Left kidney (tissue), 1 donor: ENCODE measurements at regions not wholly inside any gene's neighbourhood (a gene's known extent, or its start where the extent isn't known, plus 50 kb on each side); places are given as distances from the start of the nearest gene placed in this dataset.
"Not testable (repeated sequence)": the region's sequence is repeated elsewhere in the genome, so short reads cannot be mapped to it uniquely, and the experiment has no call there.

ENCODE experiments used
- DNase-seq: peaks from one replicate; pipeline ENCODE4 v3.0.0-alpha.2; 2013

DNA sequence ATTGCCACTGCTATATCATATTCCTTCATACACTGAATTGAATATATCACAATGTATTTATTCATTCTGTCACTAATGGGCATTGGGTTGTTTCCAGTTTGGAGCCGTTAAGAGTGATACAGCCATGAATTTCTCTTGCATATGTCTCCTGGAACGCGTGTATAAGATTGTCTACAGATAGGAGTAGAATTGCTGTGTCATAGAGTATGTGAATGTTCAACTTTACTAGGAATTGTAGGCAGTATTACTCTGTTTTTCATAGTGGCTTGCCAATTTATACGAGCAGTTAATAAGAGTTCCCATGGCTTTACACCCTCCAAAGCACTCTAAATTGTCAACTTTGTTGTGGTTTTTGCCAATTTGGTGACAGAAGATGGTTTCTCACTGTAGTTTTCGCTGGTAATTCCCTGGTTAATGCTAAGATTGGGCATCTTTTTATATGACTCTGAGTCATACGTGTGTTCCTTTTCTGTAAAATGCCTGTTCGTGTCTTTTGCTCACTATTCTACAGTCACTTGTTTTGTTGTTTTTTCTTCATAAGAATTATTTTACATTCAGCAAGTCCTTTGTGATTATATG is 136.1 kb upstream of the LIPC start:
- no peak for DNase-seq

DNA sequence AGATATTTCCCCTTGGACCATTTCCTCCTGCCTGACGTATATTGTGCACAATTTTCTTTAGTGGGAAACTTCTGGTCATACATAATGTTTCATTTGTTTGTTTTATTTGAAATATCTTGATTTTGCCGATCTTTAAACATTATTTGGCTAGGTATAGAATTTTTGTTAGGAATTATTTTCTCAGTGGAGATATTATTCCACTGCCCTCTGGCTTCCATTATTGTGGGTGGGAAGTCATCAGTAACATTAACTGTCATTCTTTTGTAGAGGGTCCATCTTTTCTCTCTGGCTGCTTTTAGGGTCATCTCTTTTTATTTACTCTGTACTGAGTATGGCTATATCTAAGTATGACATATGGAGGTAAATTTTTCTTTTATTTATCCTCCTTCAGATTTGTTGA is 135.5 kb upstream of the LIPC start:
- DNase-seq, result no peak

DNA sequence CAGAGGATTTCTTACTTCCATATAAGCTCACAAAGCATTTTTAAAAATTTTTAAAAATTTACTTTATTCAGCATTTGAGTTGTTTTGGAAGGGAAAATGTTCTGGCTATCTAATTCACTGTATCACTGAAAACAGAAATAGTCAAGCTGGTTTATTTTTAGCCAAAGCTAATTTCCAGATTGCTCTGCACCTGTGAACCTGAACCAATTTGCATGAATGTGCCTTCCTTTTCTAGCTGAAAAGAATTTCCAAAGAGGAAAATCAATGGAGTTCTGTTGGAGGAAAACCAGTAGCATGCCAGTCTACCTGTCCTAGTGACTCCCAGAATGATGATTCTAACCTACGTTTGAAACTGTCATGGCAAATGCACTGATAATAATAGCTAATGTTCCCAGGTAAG is 134.2 kb upstream of the LIPC start:
- no peak for DNase-seq

DNA sequence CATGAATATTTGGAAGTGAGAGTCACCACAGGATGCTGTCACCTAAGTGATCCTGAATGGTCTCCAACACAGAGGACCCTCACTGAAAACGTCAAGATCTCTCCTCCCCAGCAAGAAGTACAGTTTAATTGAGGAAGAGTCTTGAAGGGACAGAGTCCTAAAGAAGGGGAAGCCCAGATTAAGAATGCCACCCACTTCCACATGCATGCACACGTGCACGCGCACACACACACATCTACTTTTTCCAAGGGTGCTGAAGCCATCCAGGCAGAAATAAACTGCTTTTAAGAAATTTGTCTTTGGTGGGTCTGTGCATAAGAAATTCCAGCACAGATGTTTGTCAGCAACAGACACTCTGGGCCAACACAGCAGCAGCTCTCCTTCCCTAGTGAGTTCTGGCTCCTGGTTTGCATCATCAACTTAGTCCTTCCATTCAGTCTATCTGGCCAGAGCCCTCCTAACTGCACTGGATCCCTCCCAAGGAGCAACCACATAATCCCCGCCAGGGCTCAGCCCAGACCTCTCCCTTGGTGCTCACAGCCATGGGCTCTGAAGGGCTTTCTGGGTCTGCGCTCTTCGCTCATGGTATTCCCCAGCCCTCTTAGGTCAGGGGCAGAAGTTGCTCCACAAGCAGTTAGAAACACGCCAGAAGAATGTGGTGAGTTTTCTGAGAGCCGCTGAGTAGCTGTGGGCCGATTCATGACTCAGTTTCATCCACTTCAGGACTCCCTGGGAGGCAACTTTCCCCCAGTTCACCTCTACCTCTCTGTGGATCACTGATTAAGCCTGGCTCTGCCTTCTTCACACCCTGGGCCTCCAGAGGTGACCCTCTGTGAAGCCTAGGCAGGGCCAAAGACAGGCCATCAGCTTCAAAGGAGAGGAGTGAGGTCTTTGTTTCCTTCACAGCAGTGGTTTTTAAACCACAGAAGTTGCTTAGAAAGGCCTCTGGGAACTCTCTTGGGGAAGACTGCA is 132.6 kb upstream of the LIPC start:
- no peak for DNase-seq

DNA sequence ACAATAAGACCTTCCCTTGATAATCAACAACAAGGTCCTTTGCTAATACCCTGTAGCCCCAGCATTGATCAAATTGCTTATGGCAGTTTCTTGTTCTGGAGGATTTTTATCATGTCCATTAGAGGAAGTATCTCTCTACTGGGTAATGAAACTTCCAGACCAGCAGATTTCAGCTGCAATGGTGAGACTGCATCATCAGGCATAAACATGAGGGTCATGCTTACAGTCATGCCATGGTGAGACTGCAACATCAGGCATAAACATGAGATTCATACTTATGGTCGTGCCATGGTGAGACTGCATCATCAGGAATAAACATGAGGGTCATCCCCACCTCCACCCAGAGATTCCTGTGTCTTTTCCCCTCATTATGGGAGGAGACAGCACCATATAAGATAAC is 129.0 kb upstream of the LIPC start:
- DNase-seq, result no peak

DNA sequence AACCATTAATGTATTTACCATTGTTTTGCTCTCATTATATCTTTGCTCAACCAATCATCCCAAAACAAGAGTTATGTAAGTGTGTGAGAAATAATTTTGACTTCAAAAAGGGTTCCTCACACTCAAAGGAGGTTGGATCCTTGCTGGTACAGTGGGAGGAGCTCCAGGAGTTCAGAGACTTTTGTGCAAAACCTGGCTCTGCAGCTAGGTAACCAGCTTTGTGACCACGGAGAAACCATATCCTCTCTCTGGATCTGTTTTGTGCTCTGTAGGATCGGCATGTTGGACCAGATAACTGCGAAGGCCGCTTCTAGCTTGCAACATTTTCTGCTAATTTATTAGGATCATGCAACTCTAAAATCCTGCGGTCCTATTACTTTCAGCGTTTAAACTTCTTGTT is 128.6 kb upstream of the LIPC start:
- no peak for DNase-seq

DNA sequence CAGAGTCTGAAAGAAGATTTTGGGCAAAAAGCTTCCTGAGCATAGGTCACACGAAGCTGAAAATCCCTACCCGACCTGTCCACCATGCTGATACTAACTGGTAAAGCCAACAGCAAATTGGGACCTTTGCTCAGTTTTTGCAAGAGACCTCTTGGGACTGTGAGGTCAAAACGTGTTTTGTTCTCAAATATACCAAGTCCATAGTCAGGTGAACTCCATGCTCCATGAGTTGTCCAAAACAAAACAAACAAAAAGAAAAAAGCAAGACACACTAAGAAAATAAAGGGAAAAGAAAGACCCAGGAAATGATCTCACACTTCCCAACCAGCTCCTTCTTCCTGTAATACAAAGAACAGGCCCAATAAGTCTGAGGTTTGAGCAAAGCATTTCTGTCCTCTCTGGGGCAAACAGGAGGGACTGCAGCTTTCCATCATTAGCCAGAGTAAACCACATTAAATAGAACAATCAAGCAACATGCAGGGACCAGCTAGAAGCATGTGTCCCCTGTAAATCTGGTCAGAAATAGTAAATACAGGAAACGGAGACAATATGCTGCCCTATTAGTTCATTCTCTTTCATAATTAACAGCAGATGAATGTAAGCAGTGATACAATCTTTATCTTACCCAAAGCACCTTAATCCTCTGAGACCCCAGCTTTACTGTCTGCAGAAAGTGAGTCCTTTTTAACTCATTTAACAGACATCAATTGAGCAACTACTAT is 125.0 kb upstream of the LIPC start:
- no peak for DNase-seq

DNA sequence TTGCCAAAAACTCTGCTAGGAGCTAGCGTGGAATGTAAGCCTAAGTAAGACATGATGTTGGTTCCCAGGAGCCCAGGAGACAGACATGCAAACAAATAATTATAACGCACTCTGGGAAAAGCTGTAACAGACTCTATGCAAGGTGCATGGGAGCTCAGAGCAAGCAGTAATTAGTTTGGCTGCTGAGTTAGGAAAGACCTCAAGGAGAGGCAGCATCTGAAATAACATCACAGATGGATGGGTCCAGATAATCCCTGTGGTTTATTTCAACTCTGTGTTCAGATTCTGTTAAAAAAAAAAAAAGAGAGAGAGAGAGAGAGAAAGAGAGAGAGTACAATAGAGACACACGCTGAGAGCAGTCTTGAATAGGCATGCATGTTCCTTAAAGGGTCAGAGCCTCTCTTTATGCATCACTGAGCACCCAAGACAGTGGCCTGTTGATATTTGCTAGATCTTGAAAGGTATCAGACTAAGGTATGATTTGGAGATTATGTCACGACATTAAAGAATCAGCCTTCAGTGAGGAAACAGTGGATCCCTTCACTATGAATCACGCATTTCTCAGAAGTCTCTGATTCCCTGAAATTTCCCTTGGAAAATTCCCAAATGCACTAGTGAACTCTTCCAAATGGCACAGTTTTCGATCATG is 124.4 kb upstream of the LIPC start:
- no peak for DNase-seq

DNA sequence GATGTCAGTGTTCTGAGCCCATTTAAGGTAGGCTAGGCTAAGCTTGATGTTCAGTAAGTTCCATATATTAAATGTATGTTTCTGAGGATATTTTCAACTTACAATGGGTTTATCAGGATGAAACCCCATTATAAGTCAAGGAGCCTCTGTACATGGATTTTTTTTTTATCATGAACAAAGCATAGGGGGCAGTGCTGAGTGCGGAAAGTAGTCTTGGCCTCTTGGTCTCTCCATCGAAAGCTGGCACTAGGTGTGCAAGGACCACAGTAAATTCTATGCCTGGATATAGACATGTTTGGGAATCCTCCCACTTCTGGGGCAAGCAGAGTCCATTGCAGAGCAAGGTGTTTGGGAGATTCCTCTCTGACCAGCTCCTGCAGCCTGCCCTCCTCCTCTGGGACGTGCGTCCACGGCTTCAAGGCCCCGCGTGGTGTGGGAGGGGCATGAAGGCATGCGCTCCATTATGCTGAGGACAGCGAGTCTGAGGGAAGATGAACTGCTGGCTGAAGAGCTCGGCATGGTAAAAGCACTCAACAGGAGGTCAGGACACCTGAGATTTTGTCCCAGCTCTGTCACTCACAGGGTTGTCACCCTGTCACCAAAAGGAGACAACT is 122.9 kb upstream of the LIPC start:
- DNase-seq, result no peak

DNA sequence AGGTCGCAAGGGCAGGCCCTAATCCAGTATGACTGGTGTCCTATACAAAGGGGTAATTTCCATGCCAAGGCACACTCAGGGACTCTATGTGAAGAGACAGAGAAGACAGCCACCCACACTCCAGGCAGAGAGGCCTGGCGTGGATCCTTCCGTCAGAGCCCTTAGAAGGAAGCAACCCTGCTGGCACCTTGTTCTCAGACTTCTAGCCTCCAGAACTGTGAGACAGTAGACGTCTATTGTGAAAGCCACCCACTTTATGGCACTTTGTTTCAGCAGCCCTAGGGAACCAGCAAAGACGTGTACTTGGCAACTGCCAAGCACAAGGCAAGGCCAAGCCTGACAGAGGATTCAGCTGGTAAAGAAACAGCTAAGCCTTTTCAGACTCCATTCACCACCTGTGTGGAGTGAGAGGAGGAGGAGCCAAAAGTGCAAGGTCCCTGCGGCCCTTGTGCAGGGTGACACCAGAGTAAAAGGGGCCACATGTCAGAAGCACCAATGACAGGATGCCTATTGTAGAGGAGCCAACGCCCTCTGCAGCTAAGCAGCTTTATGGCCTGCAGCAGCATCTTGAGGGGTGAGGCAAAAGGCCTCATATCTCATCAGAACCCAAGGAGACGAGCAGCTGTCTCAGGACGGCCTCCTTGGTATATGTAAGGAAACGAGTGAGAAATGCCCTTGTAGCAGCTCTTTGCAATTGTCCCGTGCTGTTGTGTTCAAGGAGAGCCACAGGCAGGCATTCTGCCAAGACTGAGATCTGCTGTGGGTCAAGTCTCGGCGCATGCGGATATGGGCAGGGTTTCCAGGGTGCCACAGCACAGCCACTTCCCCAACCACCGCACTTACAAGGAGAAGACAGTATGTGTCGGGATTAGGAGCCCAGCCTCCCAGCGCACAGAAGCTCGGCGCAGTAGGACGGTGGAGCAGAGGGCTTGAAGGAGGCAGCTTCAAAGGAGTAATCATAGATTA is 121.5 kb upstream of the LIPC start:
- no peak for DNase-seq

DNA sequence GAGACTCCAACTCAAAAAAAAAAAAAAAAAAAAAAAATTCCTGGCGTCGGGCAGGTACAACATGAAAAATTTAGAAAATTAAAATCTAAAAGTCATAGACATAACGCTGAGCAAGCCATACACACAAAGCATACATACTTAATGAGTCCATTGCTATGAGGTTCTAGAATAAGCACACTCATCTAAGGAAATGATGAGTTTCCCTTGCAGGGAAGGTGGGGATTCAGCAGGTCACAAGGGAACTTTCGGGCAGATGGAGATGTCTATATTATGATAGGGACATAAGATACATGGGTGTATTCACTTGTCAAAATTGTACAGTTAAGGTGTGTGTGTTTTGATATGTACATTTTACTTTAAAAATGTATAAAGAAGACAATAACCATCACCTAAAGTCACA is 120.2 kb upstream of the LIPC start:
- no peak for DNase-seq

DNA sequence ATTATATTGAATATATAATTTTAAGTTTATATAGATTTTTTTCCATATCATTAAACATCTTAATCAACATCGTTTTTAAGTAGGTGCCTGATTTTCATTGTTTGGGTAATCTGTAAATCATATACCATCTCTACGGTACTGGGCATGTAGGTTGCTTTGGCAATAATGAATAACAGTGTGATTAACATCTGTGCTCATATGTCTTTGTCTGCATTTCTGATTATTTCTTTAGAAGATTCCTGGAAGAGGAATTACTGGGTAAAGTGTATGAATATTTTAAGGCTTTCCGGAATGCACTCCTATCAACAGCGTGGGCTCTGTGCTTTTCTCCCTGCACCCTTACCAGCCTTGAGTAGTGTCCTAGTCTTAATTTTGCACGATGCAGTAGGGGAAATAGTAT is 119.8 kb upstream of the LIPC start:
- DNase-seq, result no peak

DNA sequence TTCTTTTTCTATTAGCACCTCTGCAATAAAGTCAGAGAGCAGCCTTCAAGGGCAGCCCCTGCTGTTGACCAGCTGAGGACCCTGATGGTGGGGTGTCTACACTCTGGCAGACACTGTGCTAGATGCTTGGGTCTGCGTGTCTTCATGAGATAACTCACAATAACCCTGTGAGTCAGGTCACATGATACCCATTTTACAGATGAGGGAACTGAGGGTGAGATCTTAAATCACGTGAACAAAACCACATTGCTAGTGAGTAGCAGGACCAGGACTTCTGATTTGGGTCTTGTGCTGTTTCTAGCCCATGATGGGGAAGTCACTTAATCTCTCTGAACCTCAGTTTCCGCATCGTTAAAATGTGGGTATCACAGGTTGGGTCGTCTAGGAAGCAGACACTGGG is 118.5 kb upstream of the LIPC start:
- DNase-seq, result no peak

DNA sequence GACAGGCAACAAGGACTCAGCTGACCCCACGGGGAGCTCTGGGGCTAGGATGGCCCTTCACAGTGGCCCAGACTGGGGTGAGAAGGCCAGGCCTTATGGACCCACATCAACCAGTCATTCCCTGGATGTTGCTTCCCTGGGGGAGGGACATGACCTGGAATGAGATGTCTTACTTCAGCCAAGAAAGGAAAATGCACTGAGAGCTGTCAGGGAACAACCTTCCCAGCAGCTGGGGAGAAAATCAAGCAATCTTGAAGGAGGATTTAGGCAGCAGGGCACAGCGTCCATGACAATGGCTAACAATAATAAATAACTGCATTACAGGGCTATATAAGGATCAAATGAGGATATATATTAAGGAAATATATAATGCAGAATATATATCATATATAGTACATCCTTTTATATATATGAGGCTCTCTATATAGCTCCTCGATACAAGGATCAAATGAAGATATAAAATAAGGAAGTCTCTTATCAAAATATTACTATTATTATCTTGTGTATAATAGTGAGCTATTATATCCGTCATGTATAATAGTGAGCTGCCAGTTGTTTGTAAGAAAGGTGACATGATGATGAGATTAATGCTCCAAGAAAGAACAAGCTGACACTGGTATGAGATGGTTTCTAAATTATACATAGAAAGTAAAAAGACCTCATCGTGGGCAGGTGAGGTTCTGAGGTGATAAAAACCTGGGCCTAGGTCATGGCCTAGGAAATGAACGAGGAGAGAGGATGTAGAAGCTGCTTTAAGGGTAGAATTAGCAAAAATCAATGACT is 117.8 kb upstream of the LIPC start:
- no peak for DNase-seq

DNA sequence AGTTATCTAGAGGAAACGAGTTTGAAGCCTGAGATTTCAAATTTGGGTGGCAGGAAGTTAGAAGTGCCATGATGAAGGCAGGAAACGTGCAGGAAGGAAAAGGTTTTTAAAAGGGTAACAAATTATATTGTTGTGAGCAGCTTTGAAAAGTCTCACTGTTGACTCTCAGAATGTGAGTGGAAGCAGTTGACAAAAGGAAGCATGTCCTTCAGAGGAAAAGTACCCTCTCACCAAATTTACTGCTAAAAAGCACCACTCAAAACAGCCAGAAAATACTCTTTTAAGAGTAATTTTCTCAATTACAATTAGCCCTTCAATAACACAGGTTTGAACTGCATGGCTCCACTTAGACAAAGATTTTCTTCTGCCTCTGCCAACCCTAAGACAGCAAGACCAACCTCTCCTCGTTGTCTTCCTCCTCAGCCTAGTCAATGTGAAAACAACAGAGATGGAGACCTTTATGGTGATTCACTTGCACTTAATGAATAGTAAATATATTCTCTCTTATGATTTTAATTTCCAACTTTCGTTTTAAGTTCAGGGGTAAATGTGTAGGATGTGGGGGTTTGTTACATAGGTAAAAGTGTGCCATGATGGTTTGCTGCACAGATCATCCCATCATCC is 117.1 kb upstream of the LIPC start:
- no peak for DNase-seq

DNA sequence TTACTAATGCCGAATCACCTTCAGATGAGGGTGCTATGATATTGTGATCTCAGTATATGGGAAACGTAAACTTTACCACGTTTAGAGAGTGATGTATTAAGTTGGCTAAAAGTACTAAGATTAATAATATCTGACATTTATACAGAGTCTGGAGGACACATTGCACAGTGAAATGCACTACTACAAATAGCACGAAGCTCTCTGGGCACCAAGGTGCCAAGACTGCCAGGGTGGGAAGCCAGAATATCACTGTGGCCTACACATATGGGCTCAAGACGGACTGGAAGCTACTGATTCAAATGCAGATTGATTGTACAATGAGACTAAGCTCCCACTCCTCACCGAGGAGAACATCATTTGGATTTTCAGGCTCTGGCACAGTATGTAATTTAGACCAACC is 113.3 kb upstream of the LIPC start:
- no peak for DNase-seq

DNA sequence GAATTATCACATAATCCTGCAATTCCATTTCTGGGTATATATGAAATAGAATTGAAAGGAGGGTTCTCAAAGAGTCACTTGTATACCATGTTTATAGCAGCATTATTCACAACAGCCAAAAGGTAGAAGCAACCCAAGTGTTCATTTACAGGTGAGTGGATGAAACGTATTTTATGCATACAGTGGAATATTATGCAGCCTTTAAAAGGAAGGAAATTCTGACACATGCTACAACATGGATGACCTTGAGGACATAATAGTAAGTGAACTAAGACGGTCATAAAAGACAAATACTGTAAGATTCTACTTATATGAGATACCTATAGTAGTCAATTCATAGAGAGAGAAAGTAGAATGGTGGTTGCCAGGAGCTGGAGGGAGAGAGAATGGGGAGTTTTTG is 110.8 kb upstream of the LIPC start:
- DNase-seq, result no peak

DNA sequence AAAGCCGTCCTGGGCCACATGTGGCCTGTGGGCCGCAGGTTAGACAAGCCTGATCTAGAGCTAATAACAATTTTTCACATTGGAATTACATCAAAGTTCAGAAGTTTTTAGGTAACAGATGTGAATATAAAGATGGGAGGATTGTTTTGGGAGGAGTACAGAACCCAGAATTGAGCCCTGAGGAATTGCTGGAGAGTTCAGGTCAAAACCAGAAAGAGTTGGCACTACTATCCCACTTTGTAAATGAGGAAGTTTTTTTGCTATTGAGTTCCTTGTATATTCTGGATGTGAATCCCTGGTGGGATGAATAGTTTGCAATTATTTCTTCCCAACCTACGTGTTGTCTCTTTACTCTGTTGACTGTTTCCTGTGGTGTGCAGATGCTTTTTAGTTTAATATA is 109.5 kb upstream of the LIPC start:
- DNase-seq, result no peak

DNA sequence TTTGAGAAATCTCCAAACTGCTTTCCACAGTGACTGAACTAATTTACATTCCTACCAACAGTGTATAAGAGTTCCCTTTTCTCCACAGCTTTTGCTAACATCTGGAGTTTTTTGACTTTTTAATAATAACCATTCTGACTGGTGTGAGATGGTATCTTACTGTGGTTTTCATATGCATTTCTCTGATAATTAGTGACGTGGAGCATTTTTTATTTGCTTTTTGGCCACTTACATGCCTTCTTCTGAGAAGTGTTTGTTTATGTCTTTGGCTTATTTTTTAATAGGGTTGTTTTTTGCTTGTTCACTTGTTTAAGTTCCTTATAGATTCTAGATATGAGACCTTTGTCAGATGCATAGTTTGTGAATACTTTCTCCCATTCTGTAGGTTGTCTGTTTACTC is 108.5 kb upstream of the LIPC start:
- DNase-seq, result not testable (repeated sequence)

DNA sequence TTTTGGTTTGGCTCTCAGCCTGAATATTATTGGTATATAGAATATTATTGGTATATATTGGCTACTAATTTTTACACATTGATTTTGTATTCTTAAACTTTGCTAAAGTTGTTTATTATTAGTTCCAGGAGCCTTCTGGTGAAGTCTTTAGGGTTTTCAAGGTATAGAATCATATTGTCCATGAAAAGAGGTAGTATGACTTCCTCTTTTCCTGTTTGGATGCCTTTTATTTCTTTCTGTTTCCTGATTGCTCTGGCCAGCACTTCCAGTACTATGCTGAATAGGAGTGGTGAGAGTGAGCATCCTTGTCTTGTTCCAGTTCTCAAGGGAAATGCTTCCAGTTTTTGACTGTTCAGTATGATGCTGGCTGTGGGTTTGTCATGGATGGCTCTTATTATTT is 107.3 kb upstream of the LIPC start:
- DNase-seq, result no peak
